ENCODE measurements at regions not wholly inside any gene's neighbourhood (a gene's known extent, or its start where the extent isn't known, plus 50 kb on each side); places are given as distances from the start of the nearest gene placed in this dataset.

DNA sequence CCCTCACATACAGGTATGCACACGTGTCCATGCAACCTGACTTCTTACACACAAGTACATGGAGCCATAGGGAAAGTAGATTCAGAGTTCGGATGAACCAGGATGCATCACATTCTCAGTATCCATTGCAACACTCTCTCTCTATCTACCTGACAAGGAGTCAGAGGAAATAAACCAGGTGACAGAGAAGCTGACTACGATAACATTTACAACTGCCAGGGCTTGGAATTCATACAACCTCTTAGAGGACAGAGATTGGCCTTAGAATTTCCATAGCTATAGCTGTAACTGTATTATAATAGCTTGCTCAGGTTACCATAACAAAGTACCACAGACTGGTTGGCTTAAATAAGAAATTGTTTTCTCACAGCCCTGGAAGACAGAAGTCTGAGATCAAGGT is 116.9 kb upstream of the PALMD start:
- TF ChIP-seq, protein P1, sequence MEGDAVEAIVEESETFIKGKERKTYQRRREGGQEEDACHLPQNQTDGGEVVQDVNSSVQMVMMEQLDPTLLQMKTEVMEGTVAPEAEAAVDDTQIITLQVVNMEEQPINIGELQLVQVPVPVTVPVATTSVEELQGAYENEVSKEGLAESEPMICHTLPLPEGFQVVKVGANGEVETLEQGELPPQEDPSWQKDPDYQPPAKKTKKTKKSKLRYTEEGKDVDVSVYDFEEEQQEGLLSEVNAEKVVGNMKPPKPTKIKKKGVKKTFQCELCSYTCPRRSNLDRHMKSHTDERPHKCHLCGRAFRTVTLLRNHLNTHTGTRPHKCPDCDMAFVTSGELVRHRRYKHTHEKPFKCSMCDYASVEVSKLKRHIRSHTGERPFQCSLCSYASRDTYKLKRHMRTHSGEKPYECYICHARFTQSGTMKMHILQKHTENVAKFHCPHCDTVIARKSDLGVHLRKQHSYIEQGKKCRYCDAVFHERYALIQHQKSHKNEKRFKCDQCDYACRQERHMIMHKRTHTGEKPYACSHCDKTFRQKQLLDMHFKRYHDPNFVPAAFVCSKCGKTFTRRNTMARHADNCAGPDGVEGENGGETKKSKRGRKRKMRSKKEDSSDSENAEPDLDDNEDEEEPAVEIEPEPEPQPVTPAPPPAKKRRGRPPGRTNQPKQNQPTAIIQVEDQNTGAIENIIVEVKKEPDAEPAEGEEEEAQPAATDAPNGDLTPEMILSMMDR (IDR thresholded peaks at IDR 0.05), result no peak
- TF ChIP-seq EP300 (IDR thresholded peaks at IDR 0.05), result no peak
- TF ChIP-seq POLR2A (IDR thresholded peaks at IDR 0.05), result no peak
- TF ChIP-seq POLR2AphosphoS5 (IDR thresholded peaks at IDR 0.05), result no peak

Data from suprapubic skin (tissue), 4 donors.